H9 (cell line): ENCODE measurements at regions not wholly inside any gene's neighbourhood (a gene's known extent, or its start where the extent isn't known, plus 50 kb on each side); places are given as distances from the start of the nearest gene placed in this dataset.

Source experiments
- DNase-seq: peaks from one replicate; pipeline ENCODE4 v3.0.0-alpha.2; 2017
- H2AFZ ChIP-seq: one replicate; pipeline ENCODE4 v1.6.1; 2013; ENCODE audit warnings: mild to moderate bottlenecking, low read length, control low read depth, moderate library complexity
- H2AK5ac ChIP-seq: 2 replicates; pipeline ENCODE4 v1.6.1; 2013; ENCODE audit warnings: low read length, control low read depth, mixed read lengths; ENCODE audit not compliant: insufficient read length
- H2BK120ac ChIP-seq: one replicate; pipeline ENCODE4 v1.6.1; 2013; ENCODE audit warnings: low read depth, mild to moderate bottlenecking, low read length, control low read depth, inconsistent platforms; ENCODE audit not compliant: poor library complexity, severe bottlenecking
- H2BK12ac ChIP-seq: 2 replicates; pipeline ENCODE4 v1.6.1; 2013; ENCODE audit warnings: low read length, control low read depth, mixed read lengths, low read depth; ENCODE audit not compliant: insufficient read length
- H2BK15ac ChIP-seq: 2 replicates; pipeline ENCODE4 v1.6.1; 2013; ENCODE audit warnings: low read depth, low read length, control low read depth
- H2BK20ac ChIP-seq: one replicate; pipeline ENCODE4 v1.6.1; 2013; ENCODE audit warnings: low read depth, mild to moderate bottlenecking, low read length, control low read depth, inconsistent platforms; ENCODE audit not compliant: poor library complexity, severe bottlenecking
- H2BK5ac ChIP-seq: 2 replicates; pipeline ENCODE4 v1.6.1; 2013; ENCODE audit warnings: low read length, control low read depth, mixed read lengths; ENCODE audit not compliant: insufficient read length
- H3K14ac ChIP-seq: 2 replicates; pipeline ENCODE4 v1.6.1; 2013; ENCODE audit warnings: low read length, control low read depth; ENCODE audit not compliant: insufficient read depth
- H3K18ac ChIP-seq: 2 replicates; pipeline ENCODE4 v1.6.1; 2013; ENCODE audit warnings: low read depth, mild to moderate bottlenecking, mixed read lengths, low read length, control low read depth; ENCODE audit not compliant: insufficient read length
- H3K23ac ChIP-seq: 2 replicates; pipeline ENCODE4 v1.6.1; 2013; ENCODE audit warnings: low read length, control low read depth, mixed read lengths, low read depth; ENCODE audit not compliant: insufficient read length
- H3K23me2 ChIP-seq: 2 replicates; pipeline ENCODE4 v1.6.1; 2013; ENCODE audit warnings: low read depth, mild to moderate bottlenecking, mixed read lengths, low read length, control low read depth; ENCODE audit not compliant: insufficient read length, poor library complexity, severe bottlenecking
- H3K27ac ChIP-seq: 2 replicates; pipeline ENCODE4 v1.5.1; 2013; ENCODE audit warnings: low read length, control low read depth, mixed read lengths, low read depth; ENCODE audit not compliant: insufficient read length
- H3K27me3 ChIP-seq: 2 replicates; pipeline ENCODE4 v1.6.1; 2013; ENCODE audit warnings: low read length, control low read depth, inconsistent platforms; ENCODE audit not compliant: insufficient read depth
- H3K4ac ChIP-seq: 2 replicates; pipeline ENCODE4 v1.6.1; 2013; ENCODE audit warnings: low read depth, mild to moderate bottlenecking, control low read depth, inconsistent platforms, low read length, moderate library complexity
- H3K4me1 ChIP-seq: 2 replicates; pipeline ENCODE4 v1.6.1; 2013; ENCODE audit warnings: low read length, control low read depth, inconsistent platforms; ENCODE audit not compliant: insufficient read depth
- H3K4me2 ChIP-seq: 2 replicates; pipeline ENCODE4 v1.6.1; 2013; ENCODE audit warnings: low read length, control low read depth, mixed read lengths; ENCODE audit not compliant: insufficient read length, insufficient read depth
- H3K56ac ChIP-seq: 2 replicates; pipeline ENCODE4 v1.6.1; 2013; ENCODE audit warnings: low read depth, mild to moderate bottlenecking, mixed read lengths, low read length, control low read depth; ENCODE audit not compliant: insufficient read length
- H3K79me1 ChIP-seq: 2 replicates; pipeline ENCODE4 v1.6.1; 2013; ENCODE audit warnings: low read depth, mild to moderate bottlenecking, moderate library complexity, low read length, control low read depth, inconsistent platforms; ENCODE audit not compliant: insufficient read depth, poor library complexity, severe bottlenecking
- H3K79me2 ChIP-seq: 2 replicates; pipeline ENCODE4 v1.6.1; 2013; ENCODE audit warnings: low read length, control low read depth, inconsistent platforms; ENCODE audit not compliant: insufficient read depth
- H3K9ac ChIP-seq: 2 replicates; pipeline ENCODE4 v1.6.1; 2013; ENCODE audit warnings: low read length, control low read depth, mixed read lengths; ENCODE audit not compliant: insufficient read length; ENCODE audit errors: extremely low read depth
- H3K9me3 ChIP-seq: one replicate; pipeline ENCODE4 v1.6.1; 2013; ENCODE audit warnings: low read depth, low read length, inconsistent platforms; ENCODE audit not compliant: control insufficient read depth
- H3T11ph ChIP-seq: one replicate; pipeline ENCODE4 v1.6.1; 2013; ENCODE audit warnings: mild to moderate bottlenecking, low read length, control low read depth, inconsistent platforms
- H4K20me1 ChIP-seq: one replicate; pipeline ENCODE4 v1.6.1; 2013; ENCODE audit not compliant: control insufficient read depth, insufficient read length, insufficient read depth
- H4K5ac ChIP-seq: 2 replicates; pipeline ENCODE4 v1.6.1; 2013; ENCODE audit warnings: low read depth, mild to moderate bottlenecking, mixed read lengths, low read length, control low read depth; ENCODE audit not compliant: insufficient read length
- H4K8ac ChIP-seq: replicated peaks from 2 replicates; pipeline ENCODE4 v1.6.1; 2013; ENCODE audit warnings: low read length, control low read depth, mixed read lengths, low read depth; ENCODE audit not compliant: insufficient read length
- H4K91ac ChIP-seq: 2 replicates; pipeline ENCODE4 v1.6.1; 2013; ENCODE audit warnings: low read depth, mild to moderate bottlenecking, moderate library complexity, mixed read lengths, low read length, control low read depth; ENCODE audit not compliant: insufficient read length
- H3K27ac Mint-ChIP-seq, 3 experiments: 2 replicates in 2 of 3; 3 replicates in 1 of 3; pipeline ENCODE4 v1.8.0; 2020 to 2021; ENCODE audit warnings: mixed read lengths in 3 of 3, mild to moderate bottlenecking in 1 of 3, moderate library complexity in 1 of 3
- H3K27me3 Mint-ChIP-seq: 2 replicates; pipeline ENCODE4 v1.8.0; 2021; ENCODE audit warnings: low read depth, mild to moderate bottlenecking, moderate library complexity, mixed read lengths
- H3K36me3 Mint-ChIP-seq, 3 experiments: 2 replicates in 2 of 3; 3 replicates in 1 of 3; pipeline ENCODE4 v1.8.0; 2020 to 2021; ENCODE audit warnings: low read depth in 3 of 3, mixed read lengths in 3 of 3; ENCODE audit not compliant: insufficient read depth in 1 of 3
- H3K4me1 Mint-ChIP-seq, 2 experiments: 2 replicates each; pipeline ENCODE4 v1.8.0; 2020; ENCODE audit warnings: mixed read lengths in 2 of 2
- H3K4me3 Mint-ChIP-seq, 2 experiments: 2 replicates in 1 of 2; 3 replicates in 1 of 2; pipeline ENCODE4 v1.8.0; 2020 to 2021; ENCODE audit warnings: mild to moderate bottlenecking in 2 of 2, mixed read lengths in 2 of 2, moderate library complexity in 1 of 2
- H3K9me3 Mint-ChIP-seq, 2 experiments: 2 replicates in 1 of 2; 3 replicates in 1 of 2; pipeline ENCODE4 v1.8.0; 2020; ENCODE audit warnings: mild to moderate bottlenecking in 2 of 2, mixed read lengths in 2 of 2, moderate library complexity in 1 of 2
- CTCF ChIP-seq: fragments of 200-600 bp; sonication (generic); conservative IDR thresholded peaks from 3 replicates; pipeline ENCODE4 v1.8.0; 2021; ENCODE audit warnings: antibody characterized with exemption, mild to moderate bottlenecking
- WGBS: extraction: QIAGEN DNeasy Blood & Tissue Kit; methylation state at CpG from one replicate; pipeline ENCODE4 v1.1.7; 2013; ENCODE audit warnings: missing lambda C conversion rate, low lambda C conversion rate, mixed read lengths; ENCODE audit not compliant: insufficient read length; ENCODE audit errors: extremely low coverage; 5-methylcytosine and 5-hydroxymethylcytosine counted together

DNA sequence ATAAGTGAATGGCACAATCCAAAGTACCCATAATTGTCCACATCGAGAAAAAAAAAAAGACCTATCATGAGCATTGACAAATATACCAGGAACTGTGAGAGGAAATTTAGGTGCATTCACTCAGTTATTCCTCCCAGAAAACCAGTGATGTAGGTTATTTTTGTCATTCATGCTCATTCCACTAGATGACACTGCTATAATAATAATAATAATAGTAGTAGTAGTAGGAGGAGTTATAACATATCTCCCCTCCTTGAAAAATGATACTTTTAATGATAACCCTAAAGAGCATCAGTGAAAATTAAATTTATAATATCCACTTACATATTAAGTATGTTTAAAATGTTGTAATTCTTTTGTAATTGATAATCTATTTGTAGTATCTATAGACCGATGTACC, 463.9 kb upstream of the MIR17HG start:
- WGBS, result no CpG with 5 or more reads among the region's 2 CpGs
- Histone ChIP-seq H3K56ac (no peak overlapping the region), H3K14ac (no peak overlapping the region), H4K5ac (no peak overlapping the region), H4K8ac (no peak overlapping the region), H3K23me2 (no peaks in the 10 kb centered on the region), H3K4me2 (no peak overlapping the region), H3K27ac (no peak overlapping the region), H3K9ac (no peak overlapping the region), H2BK5ac (no peak overlapping the region), H2BK15ac (no peak overlapping the region), H3K4ac (no peak overlapping the region), H4K20me1 (no peaks in the 10 kb centered on the region), H3K9me3 (no peaks in the 10 kb centered on the region), H3T11ph (no peak overlapping the region), H3K4me1 (no peaks in the 10 kb centered on the region), H2AFZ (no peak overlapping the region), H2BK20ac (no peak overlapping the region), H4K91ac (no peak overlapping the region), H3K27me3 (no peaks in the 10 kb centered on the region), H2BK12ac (no peak overlapping the region), H2BK120ac (no peak overlapping the region), H3K18ac (no peak overlapping the region), H3K79me2 (no peaks in the 10 kb centered on the region), H3K23ac (no peak overlapping the region), H3K79me1 (no peaks in the 10 kb centered on the region), H2AK5ac (no peak overlapping the region)
- Mint-ChIP-seq H3K4me1 (no peaks in the 10 kb centered on the region), H3K4me3 (no peak overlapping the region), H3K9me3 (no peaks in the 10 kb centered on the region), H3K27ac (no peak overlapping the region), H3K36me3 (no peaks in the 10 kb centered on the region), H3K27me3 (no peaks in the 10 kb centered on the region)
- DNase-seq, result no peak
- TF ChIP-seq CTCF, result no peak
